Neural progenitor cell (in vitro differentiated cells): ENCODE measurements at regions not wholly inside any gene's neighbourhood (a gene's known extent, or its start where the extent isn't known, plus 50 kb on each side); places are given as distances from the start of the nearest gene placed in this dataset.

Source experiments
- DNase-seq: peaks from one replicate; pipeline ENCODE4 v3.0.0-alpha.2; 2016; ENCODE audit warnings: low spot score
- H2AFZ ChIP-seq: fragments of 200-600 bp; sonication (generic); replicated peaks from 2 replicates; pipeline ENCODE4 v1.6.1; 2016; ENCODE audit warnings: antibody characterized with exemption
- H3F3A ChIP-seq: fragments of 200-600 bp; sonication (generic); 2 replicates; pipeline ENCODE4 v1.6.1; 2016; ENCODE audit warnings: antibody characterized with exemption, low read depth
- H3K27ac ChIP-seq: fragments of 200-600 bp; sonication (generic); 2 replicates; pipeline ENCODE4 v1.5.1; 2016; ENCODE audit warnings: mild to moderate bottlenecking
- H3K27me3 ChIP-seq: fragments of 200-600 bp; sonication (generic); 2 replicates; pipeline ENCODE4 v1.6.1; 2016; ENCODE audit warnings: mild to moderate bottlenecking, moderate library complexity
- H3K36me3 ChIP-seq: fragments of 200-600 bp; sonication (generic); 2 replicates; pipeline ENCODE4 v1.5.1; 2016
- H3K4me1 ChIP-seq: fragments of 200-600 bp; sonication (generic); 2 replicates; pipeline ENCODE4 v1.6.1; 2016; ENCODE audit warnings: mixed run types
- H3K4me2 ChIP-seq: fragments of 200-600 bp; sonication (generic); 2 replicates; pipeline ENCODE4 v1.6.1; 2016
- H3K4me3 ChIP-seq: fragments of 200-600 bp; sonication (generic); 2 replicates; pipeline ENCODE4 v1.5.1; 2016
- H3K79me2 ChIP-seq: fragments of 200-600 bp; sonication (generic); 2 replicates; pipeline ENCODE4 v1.6.1; 2016; ENCODE audit warnings: low read depth
- H3K9ac ChIP-seq: fragments of 200-600 bp; sonication (generic); 2 replicates; pipeline ENCODE4 v1.6.1; 2016
- H3K9me3 ChIP-seq: fragments of 200-600 bp; sonication (generic); 2 replicates; pipeline ENCODE4 v1.5.1; 2016; ENCODE audit warnings: low read depth
- H4K20me1 ChIP-seq: fragments of 200-600 bp; sonication (generic); 2 replicates; pipeline ENCODE4 v1.6.1; 2016; ENCODE audit warnings: low read depth
- H3K27ac Mint-ChIP-seq: 3 replicates; pipeline ENCODE4 v1.8.0; 2021; ENCODE audit warnings: mixed read lengths
- H3K27me3 Mint-ChIP-seq: 2 replicates; pipeline ENCODE4 v1.8.0; 2022; ENCODE audit warnings: low read depth, mild to moderate bottlenecking, inconsistent platforms, moderate library complexity, mixed read lengths; ENCODE audit not compliant: insufficient read depth
- H3K36me3 Mint-ChIP-seq: 3 replicates; pipeline ENCODE4 v1.8.0; 2021; ENCODE audit warnings: mixed read lengths
- H3K4me1 Mint-ChIP-seq: 3 replicates; pipeline ENCODE4 v1.8.0; 2021; ENCODE audit warnings: mixed read lengths
- H3K4me3 Mint-ChIP-seq: 3 replicates; pipeline ENCODE4 v1.8.0; 2021; ENCODE audit warnings: mild to moderate bottlenecking, moderate library complexity, mixed read lengths
- H3K9me3 Mint-ChIP-seq: 3 replicates; pipeline ENCODE4 v1.8.0; 2020; ENCODE audit warnings: mixed read lengths
- EZH2 ChIP-seq: fragments of 200-600 bp; sonication (generic); IDR thresholded peaks from 2 replicates; pipeline ENCODE4 v1.6.1; 2017; ENCODE audit warnings: antibody characterized with exemption, mild to moderate bottlenecking, moderate library complexity
- EZH2phosphoT487 ChIP-seq: fragments of 200-600 bp; sonication (generic); IDR thresholded peaks from 2 replicates; pipeline ENCODE4 v1.6.1; 2017; ENCODE audit warnings: antibody characterized with exemption
- TF ChIP-seq, protein P1 (sequence below): fragments of 200-600 bp; sonication (generic); IDR thresholded peaks from 2 replicates; pipeline ENCODE4 v1.5.1; 2017; ENCODE audit warnings: antibody characterized with exemption, mild to moderate bottlenecking

DNA sequence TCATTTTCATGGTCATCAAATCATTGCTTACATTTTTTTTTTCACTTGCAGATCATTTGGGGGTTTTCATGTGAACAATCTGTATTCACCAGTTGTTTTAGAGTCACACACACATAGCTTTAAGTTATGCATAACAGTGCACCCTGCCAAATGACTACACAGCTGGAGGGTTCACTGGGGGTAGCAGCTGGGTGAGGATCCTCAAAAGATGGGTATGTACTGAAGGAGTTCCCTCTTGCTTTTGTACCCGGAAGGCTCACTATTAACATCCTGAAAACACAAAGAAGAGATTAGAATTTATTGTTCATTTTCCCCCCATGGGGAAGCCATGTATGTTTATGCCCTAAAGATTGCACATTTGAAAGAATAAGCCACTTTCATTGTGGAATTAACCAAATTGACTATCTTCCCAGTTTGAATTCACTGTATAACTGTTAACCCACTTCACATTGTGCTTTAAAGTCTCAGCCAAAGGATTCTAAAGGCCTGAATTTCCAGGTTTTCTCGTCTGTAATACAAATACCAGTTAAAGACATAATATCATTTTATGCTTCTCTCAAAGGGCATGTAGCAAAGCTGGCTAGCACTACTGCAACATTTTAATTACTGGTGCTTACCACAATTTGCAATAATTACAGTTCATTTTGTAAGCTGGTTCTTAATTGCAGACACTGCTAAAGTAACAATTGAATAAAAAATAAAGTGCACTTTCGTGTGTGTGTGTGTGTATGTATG is 466.4 kb upstream of the MEF2C start:
- Histone ChIP-seq H3K79me2 (no peaks in the 10 kb centered on the region), H3K9ac (no peak overlapping the region), H3K27ac (no peak overlapping the region), H3K27me3 (no peaks in the 10 kb centered on the region), H3K4me2 (no peak overlapping the region), H3K9me3 (no peaks in the 10 kb centered on the region), H3K4me3 (no peak overlapping the region), H3K4me1 (peaks cover 3% of the 10 kb centered on the region), H4K20me1 (no peaks in the 10 kb centered on the region), H2AFZ (peak overlapping the region; percentile 64), H3K36me3 (no peaks in the 10 kb centered on the region), H3F3A (no peaks in the 10 kb centered on the region)
- Mint-ChIP-seq H3K4me1 (peaks cover 9% of the 10 kb centered on the region), H3K4me3 (no peak overlapping the region), H3K27me3 (no peaks in the 10 kb centered on the region), H3K36me3 (no peaks in the 10 kb centered on the region), H3K27ac (no peak overlapping the region), H3K9me3 (no peaks in the 10 kb centered on the region)
- TF ChIP-seq EZH2phosphoT487 (no peak), EZH2 (no peak)
- TF ChIP-seq, protein P1, sequence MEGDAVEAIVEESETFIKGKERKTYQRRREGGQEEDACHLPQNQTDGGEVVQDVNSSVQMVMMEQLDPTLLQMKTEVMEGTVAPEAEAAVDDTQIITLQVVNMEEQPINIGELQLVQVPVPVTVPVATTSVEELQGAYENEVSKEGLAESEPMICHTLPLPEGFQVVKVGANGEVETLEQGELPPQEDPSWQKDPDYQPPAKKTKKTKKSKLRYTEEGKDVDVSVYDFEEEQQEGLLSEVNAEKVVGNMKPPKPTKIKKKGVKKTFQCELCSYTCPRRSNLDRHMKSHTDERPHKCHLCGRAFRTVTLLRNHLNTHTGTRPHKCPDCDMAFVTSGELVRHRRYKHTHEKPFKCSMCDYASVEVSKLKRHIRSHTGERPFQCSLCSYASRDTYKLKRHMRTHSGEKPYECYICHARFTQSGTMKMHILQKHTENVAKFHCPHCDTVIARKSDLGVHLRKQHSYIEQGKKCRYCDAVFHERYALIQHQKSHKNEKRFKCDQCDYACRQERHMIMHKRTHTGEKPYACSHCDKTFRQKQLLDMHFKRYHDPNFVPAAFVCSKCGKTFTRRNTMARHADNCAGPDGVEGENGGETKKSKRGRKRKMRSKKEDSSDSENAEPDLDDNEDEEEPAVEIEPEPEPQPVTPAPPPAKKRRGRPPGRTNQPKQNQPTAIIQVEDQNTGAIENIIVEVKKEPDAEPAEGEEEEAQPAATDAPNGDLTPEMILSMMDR = no peak
- no peak for DNase-seq

DNA sequence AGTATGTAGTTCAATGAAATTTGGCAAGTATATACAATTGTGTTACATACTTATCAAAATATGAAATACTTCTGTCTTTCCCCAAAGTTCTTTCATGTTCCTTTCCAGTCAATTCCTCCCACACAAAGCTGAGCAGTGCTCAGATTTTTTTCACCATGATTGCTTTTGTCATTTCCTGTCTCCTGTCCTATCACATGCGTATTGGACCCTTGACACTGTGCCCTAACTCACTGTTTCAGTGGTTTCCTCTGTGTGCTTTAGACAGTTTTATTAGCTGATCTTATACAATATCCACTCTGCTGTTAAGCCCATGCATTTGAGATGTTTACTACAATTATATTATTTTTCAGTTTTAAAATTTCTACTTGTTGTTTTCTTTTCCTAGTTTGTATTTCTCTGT is 463.6 kb upstream of the MEF2C start:
- Histone ChIP-seq H4K20me1 (no peaks in the 10 kb centered on the region), H3K27me3 (no peaks in the 10 kb centered on the region), H3K9ac (no peak overlapping the region), H3K4me3 (no peak overlapping the region), H3K36me3 (no peaks in the 10 kb centered on the region), H3K27ac (no peak overlapping the region), H3F3A (no peaks in the 10 kb centered on the region), H3K4me2 (no peak overlapping the region), H3K9me3 (no peaks in the 10 kb centered on the region), H2AFZ (no peak overlapping the region), H3K4me1 (peaks cover 3% of the 10 kb centered on the region), H3K79me2 (no peaks in the 10 kb centered on the region)
- Mint-ChIP-seq H3K4me1 (no peaks in the 10 kb centered on the region), H3K27ac (no peak overlapping the region), H3K9me3 (no peaks in the 10 kb centered on the region), H3K36me3 (no peaks in the 10 kb centered on the region), H3K27me3 (no peaks in the 10 kb centered on the region), H3K4me3 (no peak overlapping the region)
- TF ChIP-seq EZH2phosphoT487 = no peak
- no peak for TF ChIP-seq EZH2
- TF ChIP-seq, protein P1 = no peak
- no peak for DNase-seq

DNA sequence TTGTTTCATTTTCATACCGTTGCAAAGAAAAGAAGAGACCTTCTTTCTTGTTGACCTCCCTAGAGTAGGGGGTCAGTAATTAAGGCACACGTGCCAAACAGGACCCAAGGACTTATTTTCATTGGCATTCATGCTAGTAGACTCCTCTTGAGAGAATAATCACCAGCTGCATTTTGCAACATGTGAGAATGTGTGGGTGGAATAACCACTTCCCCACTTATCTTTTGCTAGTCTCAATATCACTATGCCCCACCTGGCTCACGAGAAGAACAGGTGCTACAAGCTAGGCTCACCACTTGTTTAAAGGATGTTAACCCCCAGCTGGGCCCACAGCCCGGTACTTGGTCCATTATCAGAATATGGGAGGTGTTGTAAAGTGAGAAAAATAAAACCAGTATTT is 460.7 kb upstream of the MEF2C start:
- no peaks in the 10 kb centered on the region for H3K4me1 ChIP-seq
- H3F3A ChIP-seq = no peaks in the 10 kb centered on the region
- H3K27me3 ChIP-seq = no peaks in the 10 kb centered on the region
- H3K4me2 ChIP-seq = no peak overlapping the region
- H3K4me3 ChIP-seq = no peak overlapping the region
- H3K9me3 ChIP-seq = no peaks in the 10 kb centered on the region
- DNase-seq = no peak
- no peaks in the 10 kb centered on the region for H3K9me3 Mint-ChIP-seq
- H3K9ac ChIP-seq = no peak overlapping the region
- TF ChIP-seq EZH2phosphoT487 = no peak
- TF ChIP-seq, protein P1 = no peak
- no peak for TF ChIP-seq EZH2
- H3K27me3 Mint-ChIP-seq = no peaks in the 10 kb centered on the region
- no peak overlapping the region for H2AFZ ChIP-seq
- no peaks in the 10 kb centered on the region for H3K36me3 ChIP-seq
- H4K20me1 ChIP-seq = no peaks in the 10 kb centered on the region
- H3K4me3 Mint-ChIP-seq = no peak overlapping the region
- no peaks in the 10 kb centered on the region for H3K4me1 Mint-ChIP-seq
- H3K27ac Mint-ChIP-seq = no peak overlapping the region
- no peaks in the 10 kb centered on the region for H3K36me3 Mint-ChIP-seq
- no peaks in the 10 kb centered on the region for H3K79me2 ChIP-seq
- H3K27ac ChIP-seq = no peak overlapping the region
